ENCODE measurements at regions not wholly inside any gene's neighbourhood (a gene's known extent, or its start where the extent isn't known, plus 50 kb on each side); places are given as distances from the start of the nearest gene placed in this dataset.
A peak's percentile ranks its signal among the peaks of the same experiment; 100 is the strongest.

DNA sequence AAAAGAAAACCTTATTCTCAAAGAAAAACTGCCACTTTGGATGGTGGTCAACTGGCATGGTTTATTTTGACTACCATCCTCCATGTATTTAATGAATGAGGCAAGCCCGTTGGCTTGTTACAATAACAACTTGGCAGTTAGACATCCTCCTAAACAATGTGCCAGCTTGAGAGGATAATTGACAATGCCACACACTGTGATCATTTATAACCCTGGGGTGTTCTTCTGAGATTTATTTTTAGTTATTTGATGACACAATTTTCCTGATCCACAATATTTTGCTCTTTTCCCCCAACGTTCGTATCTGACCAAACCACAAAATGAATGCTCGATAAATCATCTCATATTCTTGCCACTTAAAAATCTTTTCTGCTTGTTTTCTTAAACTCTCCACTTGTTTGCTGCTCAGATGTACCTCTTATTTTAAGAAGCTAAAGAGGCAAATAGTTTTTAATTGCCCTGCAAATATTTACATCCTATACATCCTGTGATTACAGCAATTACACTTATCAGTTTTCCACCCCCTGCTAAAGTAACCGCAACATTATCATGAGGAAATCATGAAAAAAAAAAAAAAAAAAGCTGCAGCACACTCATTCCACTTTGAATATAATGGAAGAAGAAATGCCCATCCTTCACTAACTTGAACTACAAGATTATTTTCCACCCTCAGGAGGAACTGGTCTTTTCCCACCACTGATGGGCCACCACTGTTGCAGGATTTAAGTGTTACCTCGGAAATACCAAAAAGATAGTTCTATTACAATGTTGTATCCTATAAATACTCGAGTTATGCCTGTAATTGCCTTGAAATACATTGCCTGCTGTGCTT is 119.9 kb downstream of the MBL2 start:
- no peak overlapping the region for H3K9ac ChIP-seq (ENCODE audit: insufficient read depth in 1 of 2, low read length in 2 of 2)
- H3K27ac ChIP-seq (ENCODE audit: low read depth in 1 of 2, low read length in 1 of 2): no peak overlapping the region
- WGBS, 2 donors: 7 to 8% methylated on average over 7 of the region's 7 CpGs
- ATAC-seq (ENCODE audit: insufficient read depth, low FRiP score) (peak; percentile 66), DNase-seq (peak; percentile 14 to 29 (median 24))
- TF ChIP-seq CTCF (IDR thresholded peaks at IDR 0.05; ENCODE audit: control extremely low read depth, extremely low read depth): no peak
- peaks cover 0 to 52% (median 20%) of the 10 kb centered on the region in 5 donors for H3K4me1 ChIP-seq (ENCODE audit: control insufficient read depth in 5 of 5, insufficient read depth in 5 of 5, low read length in 5 of 5)
- H3K27me3 ChIP-seq (ENCODE audit: control insufficient read depth in 3 of 3, insufficient read depth in 3 of 3, low read length in 2 of 3): no peaks in the 10 kb centered on the region
- H3K36me3 ChIP-seq (ENCODE audit: control insufficient read depth in 4 of 4, insufficient read depth in 4 of 4, low read length in 4 of 4): no peaks in the 10 kb centered on the region
- H3K4me3 ChIP-seq: no peak overlapping the region
- H3K9me3 ChIP-seq (ENCODE audit: control insufficient read depth in 4 of 4, insufficient read depth in 3 of 4, low read length in 3 of 4): no peaks in the 10 kb centered on the region

DNA sequence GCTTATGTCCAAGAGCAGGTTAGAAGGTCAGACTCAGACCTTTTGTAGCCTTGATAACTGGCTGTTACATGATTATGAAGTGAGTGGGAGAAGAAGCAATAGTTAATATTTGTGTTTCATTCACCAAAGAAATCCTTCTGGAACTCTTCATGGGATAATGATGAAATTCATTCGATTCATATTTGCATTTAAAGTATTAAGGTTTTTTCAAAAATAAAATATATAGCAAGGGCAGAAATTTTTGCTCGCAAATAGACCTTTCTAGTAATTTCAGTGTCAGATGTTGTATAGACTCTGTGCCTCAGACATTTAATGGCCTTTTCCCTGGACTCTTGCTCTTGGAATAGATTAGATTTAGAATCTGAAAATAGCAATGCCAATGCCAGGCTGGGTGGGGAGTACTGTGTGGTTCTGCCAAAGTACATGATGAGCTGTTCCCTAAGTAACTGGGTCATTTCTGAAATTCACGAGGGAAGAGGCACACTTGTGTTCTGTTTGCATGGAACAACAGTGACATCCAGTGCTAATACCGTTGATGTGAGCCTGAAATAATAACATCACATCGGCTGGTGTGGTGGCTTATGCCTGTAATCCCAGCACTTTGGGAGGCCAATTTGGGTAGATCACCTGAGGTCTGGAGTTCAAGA is 119.2 kb downstream of the MBL2 start:
- H3K4me1 ChIP-seq (ENCODE audit: control insufficient read depth in 5 of 5, insufficient read depth in 5 of 5, low read length in 5 of 5): peaks cover 0 to 51% (median 20%) of the 10 kb centered on the region in 5 donors
- no peak for ATAC-seq (ENCODE audit: insufficient read depth, low FRiP score)
- no peak overlapping the region for H3K27ac ChIP-seq (ENCODE audit: low read depth in 1 of 2, low read length in 1 of 2)
- H3K4me3 ChIP-seq: no peak overlapping the region
- no peak for TF ChIP-seq CTCF (IDR thresholded peaks at IDR 0.05; ENCODE audit: control extremely low read depth, extremely low read depth)
- peak; percentile 65 to 91 (median 91) for DNase-seq
- no peaks in the 10 kb centered on the region for H3K27me3 ChIP-seq (ENCODE audit: control insufficient read depth in 3 of 3, insufficient read depth in 3 of 3, low read length in 2 of 3)
- peak overlapping the region in 1 of 2 donors; percentile 47 for H3K9ac ChIP-seq (ENCODE audit: insufficient read depth in 1 of 2, low read length in 2 of 2)
- no peaks in the 10 kb centered on the region for H3K36me3 ChIP-seq (ENCODE audit: control insufficient read depth in 4 of 4, insufficient read depth in 4 of 4, low read length in 4 of 4)
- WGBS, 2 donors: 60 to 75% methylated on average over 5 of the region's 5 CpGs
- no peaks in the 10 kb centered on the region for H3K9me3 ChIP-seq (ENCODE audit: control insufficient read depth in 4 of 4, insufficient read depth in 3 of 4, low read length in 3 of 4)

DNA sequence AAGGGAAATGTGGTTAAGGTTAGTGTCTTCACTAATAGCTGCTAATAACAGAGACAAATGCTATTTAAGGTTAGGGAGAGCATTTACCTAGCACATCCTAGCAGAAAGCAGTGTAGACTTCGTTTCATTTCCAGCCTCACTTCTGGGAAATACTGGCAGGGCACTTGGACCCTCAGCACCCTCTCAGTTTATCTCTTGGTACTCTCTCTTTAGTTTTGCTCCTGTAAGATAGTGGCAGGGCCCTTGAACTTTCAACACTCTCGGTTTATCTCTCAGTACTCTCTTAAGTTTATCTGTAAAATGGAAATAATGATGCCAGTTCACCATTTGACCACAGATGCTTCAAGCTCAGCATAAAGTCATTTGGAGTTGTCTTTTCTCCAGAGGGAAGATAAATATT is 118.4 kb downstream of the MBL2 start:
- Histone ChIP-seq H3K4me1 (ENCODE audit: control insufficient read depth in 5 of 5, insufficient read depth in 5 of 5, low read length in 5 of 5) (peaks cover 0 to 43% (median 20%) of the 10 kb centered on the region in 5 donors), H3K27ac (ENCODE audit: low read depth in 1 of 2, low read length in 1 of 2) (no peak overlapping the region), H3K27me3 (ENCODE audit: control insufficient read depth in 3 of 3, insufficient read depth in 3 of 3, low read length in 2 of 3) (no peaks in the 10 kb centered on the region), H3K4me3 (no peak overlapping the region), H3K36me3 (ENCODE audit: control insufficient read depth in 4 of 4, insufficient read depth in 4 of 4, low read length in 4 of 4) (no peaks in the 10 kb centered on the region), H3K9ac (ENCODE audit: insufficient read depth in 1 of 2, low read length in 2 of 2) (no peak overlapping the region), H3K9me3 (ENCODE audit: control insufficient read depth in 4 of 4, insufficient read depth in 3 of 4, low read length in 3 of 4) (no peaks in the 10 kb centered on the region)
- 84 to 86% methylated on average over 2 of the region's 2 CpGs for WGBS, 2 donors
- TF ChIP-seq CTCF (IDR thresholded peaks at IDR 0.05; ENCODE audit: control extremely low read depth, extremely low read depth): no peak
- DNase-seq (no peak), ATAC-seq (ENCODE audit: insufficient read depth, low FRiP score) (no peak)

All from lung (tissue), 11 donors.